Hepatocyte (in vitro differentiated cells): ENCODE measurements at regions not wholly inside any gene's neighbourhood (a gene's known extent, or its start where the extent isn't known, plus 50 kb on each side); places are given as distances from the start of the nearest gene placed in this dataset.

Experiments
- DNase-seq: peaks from one replicate; pipeline ENCODE4 v3.0.0-alpha.2; 2016; ENCODE audit warnings: low spot score
- H2AFZ ChIP-seq: fragments of 200-600 bp; sonication (generic); 2 replicates; pipeline ENCODE4 v1.6.0; 2016; ENCODE audit warnings: antibody characterized with exemption, mild to moderate bottlenecking
- H3K27ac ChIP-seq: fragments of 200-600 bp; sonication (generic); 2 replicates; pipeline ENCODE4 v1.5.1; 2016; ENCODE audit warnings: mild to moderate bottlenecking
- H3K27me3 ChIP-seq: fragments of 200-600 bp; sonication (generic); 2 replicates; pipeline ENCODE4 v1.6.1; 2016
- H3K36me3 ChIP-seq: fragments of 200-600 bp; sonication (generic); replicated peaks from 2 replicates; pipeline ENCODE4 v1.5.1; 2016; ENCODE audit warnings: low read depth; ENCODE audit not compliant: insufficient read depth
- H3K4me1 ChIP-seq: fragments of 200-600 bp; sonication (generic); 2 replicates; pipeline ENCODE4 v1.5.1; 2016; ENCODE audit warnings: mild to moderate bottlenecking, moderate library complexity; ENCODE audit not compliant: insufficient read depth
- H3K4me2 ChIP-seq: fragments of 200-600 bp; sonication (generic); 2 replicates; pipeline ENCODE4 v1.6.0; 2016
- H3K4me3 ChIP-seq: fragments of 200-600 bp; sonication (generic); 2 replicates; pipeline ENCODE4 v1.5.1; 2016; ENCODE audit warnings: mild to moderate bottlenecking
- H3K79me2 ChIP-seq: fragments of 200-600 bp; sonication (generic); 2 replicates; pipeline ENCODE4 v1.6.0; 2017; ENCODE audit warnings: mild to moderate bottlenecking
- H3K9me2 ChIP-seq: fragments of 200-600 bp; sonication (generic); replicated peaks from 2 replicates; pipeline ENCODE4 v1.6.0; 2017; ENCODE audit warnings: mild to moderate bottlenecking; ENCODE audit not compliant: insufficient read depth
- H3K9me3 ChIP-seq: fragments of 200-600 bp; sonication (generic); 2 replicates; pipeline ENCODE4 v1.5.1; 2016; ENCODE audit warnings: low read depth, mild to moderate bottlenecking
- H4K20me1 ChIP-seq: fragments of 200-600 bp; sonication (generic); 2 replicates; pipeline ENCODE4 v1.6.0; 2016; ENCODE audit warnings: mild to moderate bottlenecking; ENCODE audit not compliant: insufficient read depth, poor library complexity, severe bottlenecking
- CTCF ChIP-seq: fragments of 200-600 bp; sonication (generic); IDR thresholded peaks from 2 replicates; pipeline ENCODE4 v1.5.1; 2016; ENCODE audit warnings: antibody characterized with exemption, mild to moderate bottlenecking; ENCODE audit not compliant: poor library complexity
- EZH2 ChIP-seq: fragments of 200-600 bp; sonication (generic); IDR thresholded peaks from 2 replicates; pipeline ENCODE4 v1.6.1; 2016; ENCODE audit warnings: antibody characterized with exemption, mild to moderate bottlenecking, borderline replicate concordance
- EZH2phosphoT487 ChIP-seq: fragments of 200-600 bp; sonication (generic); IDR thresholded peaks from one replicate; pipeline ENCODE4 v1.6.1; 2018; ENCODE audit warnings: antibody characterized with exemption, mild to moderate bottlenecking, low read depth, moderate library complexity; ENCODE audit not compliant: unreplicated experiment, severe bottlenecking
- WGBS: methylation state at CpG from one replicate; pipeline ENCODE4 v1.1.6; 2016; ENCODE audit warnings: low lambda C conversion rate; ENCODE audit errors: missing lambda C conversion rate; 5-methylcytosine and 5-hydroxymethylcytosine counted together

- Histone ChIP-seq H3K9me3 (no peaks in the 10 kb centered on the region), H3K79me2 (no peaks in the 10 kb centered on the region), H3K9me2 (no peaks in the 10 kb centered on the region), H3K27me3 (no peaks in the 10 kb centered on the region), H3K4me1 (no peaks in the 10 kb centered on the region), H3K27ac (no peak overlapping the region), H3K36me3 (no peaks in the 10 kb centered on the region), H4K20me1 (no peaks in the 10 kb centered on the region), H3K4me2 (no peak overlapping the region), H2AFZ (no peak overlapping the region), H3K4me3 (no peak overlapping the region)
- TF ChIP-seq EZH2phosphoT487 (no peak), EZH2 (no peak), CTCF (no peak)
- WGBS: 94% methylated on average over 4 of the region's 4 CpGs
- no peak for DNase-seq
Observed at GRCh38 chr5:113778147-113778546, 264.7 kb downstream of the YTHDC2 start.

GRCh38 chr5:113788141-113788655 is 274.7 kb downstream of the YTHDC2 start:
- Histone ChIP-seq H3K9me3 (no peaks in the 10 kb centered on the region), H3K4me3 (no peak overlapping the region), H3K36me3 (no peaks in the 10 kb centered on the region), H2AFZ (no peak overlapping the region), H3K27ac (no peak overlapping the region), H3K9me2 (no peaks in the 10 kb centered on the region), H3K79me2 (no peaks in the 10 kb centered on the region), H3K4me2 (no peak overlapping the region), H3K4me1 (no peaks in the 10 kb centered on the region), H4K20me1 (no peaks in the 10 kb centered on the region), H3K27me3 (no peaks in the 10 kb centered on the region)
- TF ChIP-seq EZH2phosphoT487 (no peak), EZH2 (no peak), CTCF (no peak)
- 41% methylated on average over 5 of the region's 5 CpGs for WGBS
- no peak for DNase-seq

GRCh38 chr5:113789769-113790168 is 276.3 kb downstream of the YTHDC2 start:
- WGBS: 88% methylated on average over 3 of the region's 3 CpGs

More at GRCh38 chr5:113789769-113790168, 276.3 kb downstream of the YTHDC2 start:
- H3K4me2 ChIP-seq: no peak overlapping the region
- no peaks in the 10 kb centered on the region for H3K79me2 ChIP-seq
- H3K4me3 ChIP-seq: no peak overlapping the region
- H3K27ac ChIP-seq: no peak overlapping the region
- DNase-seq: no peak
- no peaks in the 10 kb centered on the region for H3K4me1 ChIP-seq
- H3K36me3 ChIP-seq: no peaks in the 10 kb centered on the region
- no peaks in the 10 kb centered on the region for H3K27me3 ChIP-seq
- no peak overlapping the region for H2AFZ ChIP-seq
- no peaks in the 10 kb centered on the region for H3K9me3 ChIP-seq
- no peaks in the 10 kb centered on the region for H4K20me1 ChIP-seq
- no peaks in the 10 kb centered on the region for H3K9me2 ChIP-seq
- TF ChIP-seq EZH2phosphoT487 (no peak), CTCF (no peak)
